GM19240 (cell line): ENCODE measurements at regions not wholly inside any gene's neighbourhood (a gene's known extent, or its start where the extent isn't known, plus 50 kb on each side); places are given as distances from the start of the nearest gene placed in this dataset.

Source experiments
- DNase-seq: peaks from one replicate; pipeline ENCODE4 v3.0.0; 2011; ENCODE audit warnings: low spot score; ENCODE audit not compliant: insufficient read length

DNA sequence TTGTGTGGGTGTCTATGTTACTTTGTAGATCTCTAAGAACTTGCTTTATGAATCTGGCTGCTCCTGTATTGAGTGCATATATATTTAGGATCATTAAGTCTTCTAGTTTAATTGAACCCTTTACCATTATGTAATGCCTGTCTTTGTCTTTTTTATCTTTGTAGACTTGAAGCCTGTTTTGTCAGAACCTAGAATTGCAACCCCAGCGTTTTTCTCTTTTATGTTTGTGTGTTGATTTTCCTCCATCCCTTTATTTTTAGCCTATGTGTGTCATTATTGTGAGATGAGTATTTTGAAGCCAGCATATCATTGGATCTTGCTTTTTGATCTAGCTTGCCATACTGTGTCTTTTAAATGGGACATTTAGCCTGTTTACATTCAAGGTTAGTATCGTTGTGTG, 573.2 kb downstream of the BRINP3 start:
- no peak for DNase-seq

DNA sequence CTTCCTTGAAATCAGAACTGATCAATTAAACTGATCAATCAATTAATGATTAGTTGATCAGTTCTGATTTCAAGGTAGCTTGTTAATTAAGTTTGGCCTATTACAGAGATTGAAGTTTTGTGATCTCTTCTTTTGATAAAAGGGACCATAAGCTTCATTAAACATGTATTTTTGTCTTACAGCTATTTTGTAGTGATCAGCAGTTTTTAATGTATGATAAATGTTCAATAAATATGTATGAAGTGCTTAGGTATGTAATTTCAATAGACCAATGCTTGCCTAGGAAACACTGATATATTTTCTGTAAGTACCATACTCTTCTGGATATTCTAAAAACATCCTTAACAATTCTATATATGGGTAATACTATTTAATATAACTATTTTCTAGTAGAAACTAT, 569.6 kb downstream of the BRINP3 start:
- DNase-seq = no peak

DNA sequence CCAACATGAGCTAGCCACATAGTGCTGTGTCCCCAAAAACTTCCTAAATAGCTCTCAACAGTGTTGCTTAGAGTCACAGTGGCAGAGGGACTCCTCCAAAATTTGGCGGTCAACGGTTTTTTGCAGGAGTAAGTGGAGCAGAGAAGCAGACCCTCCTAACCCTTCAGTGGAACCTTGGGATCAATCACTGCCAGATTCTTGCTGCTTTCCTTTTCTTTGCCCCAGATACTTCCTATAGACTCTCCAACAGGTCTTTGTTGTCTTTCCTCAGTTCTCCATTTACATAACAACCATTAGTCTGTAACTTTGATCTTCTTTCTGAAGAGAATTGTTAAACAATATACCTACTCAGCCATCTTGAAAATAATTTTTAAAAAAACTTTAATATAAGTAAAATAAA, 556.1 kb downstream of the BRINP3 start:
- no peak for DNase-seq

DNA sequence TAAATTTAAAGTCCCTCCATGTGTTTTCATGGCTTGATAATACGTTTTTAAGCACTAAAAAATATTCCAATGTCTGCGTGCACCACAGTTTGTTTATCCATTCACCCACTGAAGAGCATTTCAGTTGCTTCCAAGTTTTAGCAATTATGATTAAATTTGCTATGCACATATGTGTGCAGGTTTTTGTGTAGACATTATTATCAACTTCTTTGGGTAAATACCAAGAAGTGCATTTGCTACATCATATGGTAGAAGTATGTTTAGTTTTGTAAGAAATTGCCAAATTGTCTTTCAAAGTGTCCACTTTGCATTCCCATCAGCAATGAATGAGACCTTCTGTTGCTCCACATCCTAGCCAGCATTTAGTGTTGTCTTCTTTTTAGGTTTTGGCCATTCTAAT, 550.0 kb downstream of the BRINP3 start:
- DNase-seq = no peak

DNA sequence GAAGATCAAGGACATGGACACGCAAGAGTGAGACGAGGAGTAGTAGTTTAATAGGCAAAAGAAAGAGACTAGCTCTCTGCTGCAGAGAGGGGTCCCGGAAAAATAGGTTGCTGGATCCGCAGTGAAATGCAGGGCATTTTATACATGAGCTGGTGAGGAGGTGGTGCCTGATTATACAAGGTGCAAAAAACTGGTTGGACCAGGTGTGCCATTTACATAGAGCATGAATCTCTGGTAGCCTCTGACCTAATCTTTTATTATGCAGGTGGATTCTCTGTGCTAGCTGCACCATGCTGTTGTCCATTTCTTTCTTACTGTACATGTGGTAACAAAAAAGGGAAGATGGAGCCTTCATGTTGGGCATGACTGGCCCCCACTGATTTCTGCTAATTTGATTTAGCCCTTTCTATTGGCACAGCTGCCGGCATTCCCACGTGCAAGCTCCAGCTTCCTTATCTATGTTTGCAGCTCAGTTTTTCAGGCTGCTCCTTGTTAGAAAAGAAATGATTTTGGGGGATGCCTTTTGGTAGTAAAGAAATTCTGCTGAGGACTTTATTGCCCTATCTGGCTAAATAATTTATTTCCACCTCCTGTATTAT, 548.1 kb downstream of the BRINP3 start:
- DNase-seq = no peak

DNA sequence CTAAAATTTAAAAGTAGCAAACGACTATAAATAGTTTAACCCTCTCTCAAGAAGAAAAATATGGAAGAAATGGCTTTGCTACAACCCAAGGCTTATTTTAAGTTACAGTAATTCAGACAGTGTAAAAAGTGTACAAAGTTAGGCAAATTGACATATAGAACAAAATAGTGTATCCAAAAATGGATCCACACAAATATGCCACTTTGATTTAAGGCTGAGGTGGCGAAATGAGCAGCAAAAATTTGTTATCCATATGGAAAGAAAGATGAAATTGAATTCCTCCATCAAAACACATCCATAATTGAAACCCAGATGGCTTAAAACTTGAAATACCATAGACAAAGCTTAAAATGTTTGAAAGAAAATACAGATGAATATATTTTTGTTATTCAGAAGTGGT, 540.8 kb downstream of the BRINP3 start:
- DNase-seq = no peak

DNA sequence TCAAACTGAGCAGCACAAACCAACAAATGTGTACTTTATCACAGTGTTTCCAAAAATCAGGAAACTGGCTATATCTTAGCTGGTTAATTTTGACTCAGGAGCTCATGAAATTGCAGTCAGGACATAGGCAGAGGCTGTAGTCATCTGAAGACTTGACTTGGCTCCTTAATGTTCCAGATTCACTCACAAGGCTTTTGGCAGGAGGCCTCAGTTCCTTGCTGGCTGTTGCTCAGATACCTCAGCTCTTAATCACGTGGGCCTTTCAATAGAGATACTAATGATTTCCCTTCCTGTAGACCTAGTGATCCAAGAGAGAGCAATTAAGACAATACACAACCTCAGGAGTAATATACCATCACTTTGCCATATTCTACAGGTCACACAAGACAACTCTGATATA, 537.7 kb downstream of the BRINP3 start:
- DNase-seq = no peak

DNA sequence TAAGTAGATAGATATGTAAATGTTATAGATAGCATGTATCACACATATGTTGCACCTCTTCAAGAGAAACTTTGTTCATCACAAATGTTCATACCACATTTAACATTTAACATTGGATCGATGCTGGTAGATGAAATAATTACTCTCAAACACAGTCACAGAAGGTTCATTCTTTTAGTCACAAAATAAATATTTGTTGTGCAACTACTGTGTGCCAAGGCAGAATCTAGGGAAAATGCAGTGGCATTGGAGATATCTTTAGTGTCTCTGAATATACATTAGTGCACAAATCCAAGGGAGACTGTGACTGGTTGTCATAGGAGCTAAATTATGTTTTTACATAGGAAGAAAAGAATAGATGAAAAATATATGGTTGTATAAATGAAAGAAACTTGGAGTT, 535.7 kb downstream of the BRINP3 start:
- DNase-seq = no peak

DNA sequence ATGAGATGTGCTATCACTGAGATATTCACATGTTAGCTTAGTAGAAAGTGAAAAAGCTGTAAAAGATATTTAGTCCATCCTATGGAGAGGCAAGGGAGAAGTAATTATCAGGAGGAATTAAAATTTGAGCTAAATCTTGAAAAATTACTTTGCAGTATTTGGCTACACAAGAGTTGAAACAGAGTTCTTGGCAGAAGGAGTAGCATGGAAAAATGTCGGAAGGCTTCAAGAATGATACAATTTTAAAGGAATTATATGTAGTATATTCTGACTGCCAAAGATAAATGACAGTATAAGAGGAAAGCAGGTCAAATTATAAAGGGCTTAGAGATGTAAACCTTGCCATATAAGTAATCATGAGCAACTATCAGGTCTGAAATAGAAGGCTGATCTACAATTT, 518.9 kb downstream of the BRINP3 start:
- no peak for DNase-seq

DNA sequence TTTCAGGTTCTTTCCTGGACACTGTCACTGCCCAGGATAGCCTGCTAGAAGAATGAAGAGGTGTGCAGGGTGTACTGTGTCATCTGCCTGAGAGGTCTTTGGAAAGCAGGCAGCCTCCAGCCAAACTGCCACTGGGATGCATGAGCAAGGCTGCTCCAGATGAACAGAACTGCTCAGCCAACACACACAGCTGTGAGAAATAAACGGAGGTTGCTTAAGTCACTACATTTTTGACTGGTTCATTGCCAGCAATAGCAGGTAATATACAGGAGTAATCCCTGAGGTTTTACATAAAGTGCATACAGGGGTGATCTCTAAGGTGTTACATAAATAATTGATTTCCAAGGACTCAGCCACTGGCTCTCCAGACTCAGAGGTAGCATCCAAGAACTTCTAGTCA, 516.9 kb downstream of the BRINP3 start:
- DNase-seq = no peak

DNA sequence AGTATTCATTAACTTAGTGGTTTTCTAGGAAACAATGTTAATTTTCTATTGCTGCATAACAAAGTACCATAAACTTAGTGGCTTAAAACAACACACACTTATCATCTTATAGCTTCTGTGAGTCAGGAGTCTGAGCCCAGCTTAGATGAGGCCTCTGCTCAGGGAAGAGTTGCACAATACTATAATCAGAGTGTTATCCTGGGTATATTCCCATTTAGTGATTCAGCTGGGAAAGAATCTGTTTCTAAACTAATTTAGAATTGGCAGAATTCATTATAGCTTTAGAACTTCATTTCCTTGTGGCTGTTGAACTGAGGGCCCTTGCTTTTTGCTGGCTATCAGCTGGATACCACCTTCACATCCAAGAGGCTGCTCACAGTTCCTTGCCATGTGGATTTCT, 515.5 kb downstream of the BRINP3 start:
- no peak for DNase-seq

DNA sequence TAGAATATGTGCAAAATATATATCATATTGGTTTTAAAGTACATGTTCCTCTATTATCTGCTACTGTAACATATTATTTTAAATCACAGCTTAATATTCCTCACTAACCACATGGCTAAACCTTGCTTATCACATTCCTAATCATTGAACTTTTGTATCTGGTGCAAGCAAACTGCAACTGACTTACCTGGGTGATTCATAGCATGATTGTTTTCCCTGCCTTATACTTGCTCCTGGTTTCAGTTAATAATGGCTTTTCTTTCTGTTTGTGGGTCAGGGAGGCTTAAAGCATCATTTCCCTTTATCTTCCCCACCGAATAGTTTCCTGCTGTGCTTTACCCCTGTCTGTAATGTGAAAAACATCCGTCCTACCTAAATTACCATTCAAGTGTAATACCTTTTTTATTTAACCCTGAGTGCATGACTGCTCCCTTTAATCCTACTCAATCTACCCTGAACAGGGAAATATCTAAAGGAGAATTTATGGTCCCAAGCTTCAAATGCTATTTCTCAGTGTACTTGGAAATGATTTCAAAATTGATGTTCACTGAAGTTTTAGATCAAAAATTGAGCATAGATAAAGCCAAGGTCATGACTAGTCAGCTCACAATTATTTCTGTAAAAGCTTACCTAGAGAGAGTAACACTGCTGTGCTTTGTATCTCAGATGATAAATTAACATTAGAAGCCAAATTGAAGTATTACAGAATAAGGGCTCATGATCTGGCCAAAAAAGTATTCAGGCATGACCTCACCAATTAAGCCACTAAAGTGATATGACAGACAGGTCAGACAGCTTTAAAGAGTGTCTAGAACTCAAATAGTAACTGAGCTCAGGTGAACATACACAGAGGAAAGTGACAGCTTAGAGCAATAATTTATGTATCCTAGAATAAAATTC, 507.1 kb downstream of the BRINP3 start:
- no peak for DNase-seq

DNA sequence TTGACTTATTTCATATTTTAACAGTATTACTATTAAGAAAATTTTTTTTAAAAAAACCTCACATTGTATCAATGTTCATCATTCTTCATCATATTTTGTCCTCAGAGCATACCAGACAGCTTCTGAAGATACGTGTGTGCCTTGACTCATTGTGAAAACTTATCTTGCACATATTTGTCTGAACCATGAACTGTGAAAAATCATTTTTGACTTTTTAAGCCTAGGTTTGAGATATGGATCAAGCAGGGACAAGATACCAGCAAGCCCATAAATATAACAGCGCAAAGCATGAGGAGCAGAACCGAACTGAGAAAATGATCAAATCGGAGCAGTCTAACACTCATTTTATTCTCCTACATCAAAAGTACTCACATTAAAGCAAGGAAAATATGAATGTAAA, 506.0 kb downstream of the BRINP3 start:
- DNase-seq = no peak

DNA sequence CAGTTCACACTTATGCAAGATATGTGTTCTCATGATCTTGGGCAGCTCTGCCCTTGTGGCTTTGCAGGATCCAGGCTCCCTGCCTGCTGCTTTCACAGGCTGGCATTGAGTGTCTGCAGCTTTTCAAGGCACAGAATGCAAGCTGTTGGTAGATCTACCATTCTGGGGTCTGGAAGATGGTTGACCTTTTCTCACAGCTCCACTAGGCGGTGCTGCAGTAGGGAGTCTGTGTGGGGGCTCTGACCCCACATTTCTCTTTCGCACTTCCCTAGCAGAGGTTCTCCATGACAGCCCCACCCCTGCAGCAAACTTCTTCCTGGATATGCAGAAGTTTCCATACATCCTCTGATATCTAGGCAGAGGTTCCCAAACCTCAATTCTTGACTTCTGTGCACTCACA, 500.5 kb downstream of the BRINP3 start:
- no peak for DNase-seq

DNA sequence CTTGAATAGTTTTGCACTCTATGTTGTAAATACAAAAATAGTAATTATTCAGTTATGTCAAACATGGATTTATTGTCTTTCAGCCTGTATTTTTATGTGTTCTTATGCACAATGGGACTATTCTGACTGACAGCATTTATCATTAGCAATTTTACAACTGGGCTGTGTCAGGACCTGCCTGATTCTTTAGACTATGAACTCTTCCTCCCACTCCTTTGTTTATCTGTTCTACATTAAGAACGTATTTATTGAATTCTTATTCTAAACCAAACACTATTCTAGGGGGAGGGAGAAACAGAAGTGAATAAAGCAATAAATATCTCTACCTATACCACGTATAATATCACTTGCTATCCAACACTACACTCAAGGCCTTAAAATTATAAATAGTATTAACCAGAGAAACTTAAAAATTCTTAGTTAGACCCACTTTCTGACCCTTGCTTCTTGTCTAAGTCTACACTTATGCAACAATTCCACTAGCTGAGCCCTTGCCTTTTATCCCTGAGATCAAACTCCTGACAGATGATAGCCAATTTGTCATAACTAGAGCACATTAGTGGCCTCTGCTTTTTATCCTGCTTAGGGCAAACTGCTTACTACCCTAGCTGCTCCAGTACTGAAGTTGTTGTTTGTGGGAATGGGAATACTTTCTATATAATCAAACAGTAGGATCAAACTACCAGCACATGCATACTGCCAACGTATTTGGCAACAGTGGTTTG, 494.3 kb downstream of the BRINP3 start:
- DNase-seq = no peak

DNA sequence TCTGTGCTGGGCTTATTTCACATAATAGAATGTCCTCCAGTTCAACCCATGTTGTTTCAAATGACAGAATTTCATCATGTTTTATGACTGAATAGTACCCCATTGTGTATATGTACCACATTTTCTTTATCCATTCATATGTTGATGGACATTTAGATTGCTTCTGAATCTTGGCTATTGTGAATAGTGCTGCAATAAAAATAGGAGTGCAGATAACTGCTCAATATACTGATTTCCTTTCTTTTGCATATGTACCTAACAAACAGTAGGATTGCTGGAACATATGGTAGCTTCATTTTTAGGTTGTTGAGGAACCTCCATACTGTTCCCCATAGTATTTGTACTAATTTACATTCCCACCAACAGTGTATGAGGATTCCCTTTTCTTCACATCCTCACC, 491.1 kb downstream of the BRINP3 start:
- no peak for DNase-seq

DNA sequence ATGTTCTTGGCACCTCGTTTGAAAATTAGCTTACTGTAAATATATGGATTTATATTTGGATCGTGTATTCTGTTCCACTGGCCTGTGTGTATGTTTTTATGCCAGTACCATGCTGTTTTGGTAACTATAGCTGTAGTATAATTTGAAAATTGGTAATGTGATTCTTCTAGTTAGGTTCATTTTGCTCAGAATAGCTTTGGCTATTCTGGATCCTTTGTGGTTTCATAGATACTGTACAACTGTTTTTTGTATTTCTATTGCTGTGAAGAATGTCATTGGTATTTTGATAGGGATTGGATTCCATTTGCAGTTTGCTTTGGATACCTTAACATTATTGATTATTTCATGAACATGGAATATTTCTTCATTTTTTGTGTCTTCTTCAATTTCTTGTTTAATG, 490.2 kb downstream of the BRINP3 start:
- no peak for DNase-seq

DNA sequence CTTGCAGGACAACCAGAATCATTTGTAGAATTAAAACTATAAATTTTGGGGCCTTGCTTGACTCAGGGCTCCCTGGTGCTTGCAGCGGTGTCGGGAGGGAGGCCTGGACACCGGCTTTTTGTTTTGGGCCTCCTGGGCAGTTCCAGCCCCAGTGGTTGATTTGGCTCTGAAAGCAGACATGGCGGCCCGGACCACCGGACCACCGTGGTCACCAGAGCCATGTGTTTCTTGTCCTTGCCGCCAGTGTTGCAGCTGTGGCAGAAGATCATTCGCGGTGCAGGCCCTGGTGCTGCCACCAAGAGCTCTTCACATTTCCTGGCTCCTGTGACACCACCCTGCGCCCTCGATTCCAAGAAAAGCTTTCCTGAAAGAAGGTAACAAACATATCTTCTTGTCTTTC, 484.8 kb downstream of the BRINP3 start:
- no peak for DNase-seq

DNA sequence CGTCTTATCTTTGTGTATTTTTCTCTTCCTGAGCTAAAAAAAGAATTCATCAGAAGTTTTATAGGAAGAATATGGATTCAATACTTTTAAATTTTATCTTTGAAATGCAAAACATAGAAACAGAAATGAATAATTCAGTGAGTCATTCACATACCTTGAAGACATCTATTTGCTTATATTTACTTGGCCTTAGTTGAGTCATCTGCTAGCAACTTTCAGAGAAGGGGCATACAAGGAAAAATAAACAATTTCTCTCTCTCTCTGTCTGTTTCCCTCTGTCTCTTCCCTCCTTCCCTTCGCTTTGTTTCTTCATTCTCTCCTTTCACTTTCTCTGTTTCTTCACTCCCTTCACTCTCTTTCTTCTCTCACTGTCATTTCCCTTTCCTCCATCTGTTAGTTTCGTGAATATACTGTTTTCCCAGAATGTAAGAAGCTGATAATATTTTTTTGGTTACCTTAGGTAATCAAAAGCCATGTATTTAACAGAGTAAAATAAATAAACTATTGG, 477.2 kb downstream of the BRINP3 start:
- no peak for DNase-seq

DNA sequence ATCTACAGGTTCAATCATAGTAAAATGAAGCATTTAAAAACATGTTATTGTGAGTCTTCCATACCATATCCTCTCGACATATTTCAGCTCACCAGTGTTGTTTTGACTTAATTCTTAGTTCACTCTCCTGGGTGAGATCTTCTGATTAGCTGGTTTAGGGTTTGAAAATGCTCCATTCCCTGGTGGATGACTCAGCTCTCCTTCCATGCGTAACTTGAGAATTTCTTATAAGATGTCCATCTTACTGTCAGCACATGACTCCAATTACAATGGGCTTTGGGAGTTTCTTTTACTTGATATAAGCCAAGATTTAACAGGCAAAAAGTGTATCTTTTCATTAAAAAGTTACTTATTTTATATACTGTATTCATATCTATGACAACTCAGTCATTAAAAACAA, 476.5 kb downstream of the BRINP3 start:
- DNase-seq = no peak

DNA sequence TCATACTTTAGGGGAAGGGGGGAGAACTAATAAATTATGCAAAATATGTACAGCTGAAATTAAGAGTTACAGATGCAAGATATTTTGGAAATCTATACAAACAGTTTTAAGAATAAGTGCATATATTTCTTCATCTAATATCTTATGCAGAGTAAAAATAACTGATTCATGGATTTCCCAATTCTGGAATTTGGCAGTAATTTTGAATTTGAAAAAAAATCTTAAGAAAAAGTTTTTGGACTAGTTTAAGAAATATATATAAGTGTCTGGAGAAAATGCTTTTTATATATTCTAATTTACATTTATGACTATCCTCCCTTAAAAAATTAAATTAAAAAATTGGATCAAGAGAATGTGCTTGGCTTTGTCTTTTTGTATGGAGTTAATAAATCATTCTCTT, 474.3 kb downstream of the BRINP3 start:
- no peak for DNase-seq

DNA sequence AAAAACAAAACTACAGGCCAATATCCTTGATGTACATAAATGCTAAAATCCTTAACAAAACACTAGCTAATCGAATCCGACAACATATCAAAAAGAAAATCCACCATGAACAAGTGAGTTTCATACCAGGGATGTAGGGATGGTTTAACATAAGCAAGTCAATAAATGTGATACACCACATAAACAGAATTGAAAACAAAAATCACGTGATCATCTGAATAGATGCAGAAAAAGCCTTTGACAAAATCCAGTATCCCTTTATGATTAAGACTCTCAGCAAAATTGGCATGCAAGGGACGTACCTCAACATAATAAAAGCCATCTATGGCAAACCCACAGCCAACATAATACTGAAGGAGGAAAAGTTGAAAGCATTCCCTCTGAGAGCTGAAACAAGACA, 466.1 kb downstream of the BRINP3 start:
- DNase-seq = no peak
